Mucosa of descending colon (tissue), 3 donors: ENCODE measurements at regions not wholly inside any gene's neighbourhood (a gene's known extent, or its start where the extent isn't known, plus 50 kb on each side); places are given as distances from the start of the nearest gene placed in this dataset.

Experiments used
- ATAC-seq: fragments of 200-7000 bp; cut with Tn5 transposase; one replicate; pipeline ENCODE4 v1.9.1; 2020; ENCODE audit warnings: mild to moderate bottlenecking, moderate library complexity
- DNase-seq, 3 donors: peaks; one replicate each; pipeline ENCODE4 v3.0.0-alpha.2; 2020
- H3K36me3 ChIP-seq: fragments of 200-600 bp; one replicate; pipeline ENCODE4 v1.8.0; 2021; ENCODE audit warnings: low read depth, mild to moderate bottlenecking
- H3K4me1 ChIP-seq: fragments of 200-600 bp; one replicate; pipeline ENCODE4 v1.8.0; 2021; ENCODE audit warnings: low read depth, mild to moderate bottlenecking
- H3K4me3 ChIP-seq: fragments of 200-600 bp; one replicate; pipeline ENCODE4 v1.8.0; 2021; ENCODE audit warnings: mild to moderate bottlenecking
- H3K9me3 ChIP-seq: fragments of 200-600 bp; one replicate; pipeline ENCODE4 v1.8.0; 2021; ENCODE audit warnings: mild to moderate bottlenecking
- CTCF ChIP-seq: fragments of 200-600 bp; IDR thresholded peaks from one replicate; pipeline ENCODE4 v1.8.0; 2022; ENCODE audit warnings: antibody characterized with exemption, mild to moderate bottlenecking
- intact Hi-C, 2 donors: fragments of 100-400 bp; cut with DNase I in 1 of 2; cut with micrococcal nuclease in 1 of 2; formaldehyde crosslinking; loops; one replicate each; pipeline versions ENCODE4 v1.11.0 to v1.11.1; 2022; cut with DNase I, micrococcal nuclease
- donor health status: DM: no; HTN: no; CAD: no; lungs with moderate emphysema.
- donor health status: DM: no; HTN: no; CAD: no.
- donor health status: DM: no; HTN: yes; CAD: no.

- H3K4me1 ChIP-seq = peaks cover 1% of the 10 kb centered on the region
- H3K36me3 ChIP-seq = no peaks in the 10 kb centered on the region
- intact Hi-C loops = no loop called here
- DNase-seq (no peak), ATAC-seq (no peak)
- TF ChIP-seq CTCF = no peak
- no peaks in the 10 kb centered on the region for H3K9me3 ChIP-seq
- H3K4me3 ChIP-seq = no peak overlapping the region
Observed at GRCh38 chr19:30152510-30153291, 210.7 kb downstream of the URI1 start.

DNA sequence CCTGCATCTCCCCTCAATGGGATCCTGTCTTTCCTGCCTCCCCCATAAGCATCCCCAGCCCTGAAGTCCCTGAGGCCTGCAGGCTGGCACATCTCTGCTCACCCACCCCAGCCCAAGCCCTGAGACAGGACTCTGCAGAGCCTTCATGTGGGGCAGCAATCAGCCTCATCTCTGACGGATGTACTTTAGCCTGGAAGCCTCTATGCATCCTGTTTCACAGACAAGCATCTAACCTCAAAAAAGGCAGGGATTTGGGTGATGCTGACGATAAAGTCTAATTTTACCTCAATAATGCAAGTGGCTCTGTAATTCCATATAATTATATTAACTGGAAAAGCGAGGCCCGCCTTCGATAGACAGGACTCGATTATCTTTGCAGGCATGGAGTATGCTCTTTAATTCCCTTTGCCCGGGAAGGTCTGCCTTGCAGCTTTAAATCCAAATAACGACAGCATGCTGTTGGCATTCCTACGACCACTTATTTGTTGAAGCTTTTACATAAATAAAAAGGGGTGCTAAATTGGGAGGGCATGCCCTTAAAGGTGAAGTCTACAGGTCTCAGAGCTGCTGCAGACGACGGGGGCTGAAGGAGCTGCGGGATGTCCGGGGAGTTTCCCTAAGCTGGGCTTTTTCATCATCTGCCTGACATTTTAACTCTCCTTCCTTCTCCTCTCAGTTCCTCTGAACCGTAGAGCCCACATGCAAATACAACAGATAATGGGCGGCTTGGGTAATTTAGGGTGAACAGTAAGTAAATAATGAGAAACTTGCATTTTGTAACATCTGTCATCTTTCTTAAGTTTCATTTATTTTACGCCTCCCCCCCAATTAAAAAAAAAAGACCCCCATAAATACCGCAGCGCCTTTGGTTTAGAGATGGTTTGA, 211.5 kb downstream of the URI1 start:
- no peak overlapping the region for H3K4me3 ChIP-seq
- no peaks in the 10 kb centered on the region for H3K4me1 ChIP-seq
- no peaks in the 10 kb centered on the region for H3K9me3 ChIP-seq
- no peak for TF ChIP-seq CTCF
- H3K36me3 ChIP-seq = no peaks in the 10 kb centered on the region
- DNase-seq = no peak
- ATAC-seq = no peak
- intact Hi-C loops = no loop called here

DNA sequence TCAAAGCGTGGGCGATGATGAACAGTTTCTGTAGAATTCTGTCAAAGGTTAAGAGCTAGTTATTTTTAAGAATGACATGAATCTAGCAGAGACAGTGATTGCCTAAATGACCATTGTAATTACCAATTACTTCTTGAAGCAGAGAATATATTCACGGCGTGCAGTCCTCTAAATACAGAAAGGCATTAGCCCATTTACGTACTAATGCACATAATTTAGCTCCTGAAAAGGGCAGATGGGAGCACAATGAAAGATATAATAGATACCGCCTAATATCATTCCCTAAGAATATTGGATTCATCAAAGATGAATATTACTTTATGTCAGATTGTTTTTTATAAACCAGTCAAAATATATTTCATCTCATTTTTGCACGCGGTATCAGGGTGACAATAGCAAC, 212.4 kb downstream of the URI1 start:
- Histone ChIP-seq H3K36me3 (no peaks in the 10 kb centered on the region), H3K4me1 (no peaks in the 10 kb centered on the region), H3K9me3 (no peaks in the 10 kb centered on the region), H3K4me3 (no peak overlapping the region)
- intact Hi-C loops = no loop called here
- TF ChIP-seq CTCF = no peak
- ATAC-seq (no peak), DNase-seq (no peak)

DNA sequence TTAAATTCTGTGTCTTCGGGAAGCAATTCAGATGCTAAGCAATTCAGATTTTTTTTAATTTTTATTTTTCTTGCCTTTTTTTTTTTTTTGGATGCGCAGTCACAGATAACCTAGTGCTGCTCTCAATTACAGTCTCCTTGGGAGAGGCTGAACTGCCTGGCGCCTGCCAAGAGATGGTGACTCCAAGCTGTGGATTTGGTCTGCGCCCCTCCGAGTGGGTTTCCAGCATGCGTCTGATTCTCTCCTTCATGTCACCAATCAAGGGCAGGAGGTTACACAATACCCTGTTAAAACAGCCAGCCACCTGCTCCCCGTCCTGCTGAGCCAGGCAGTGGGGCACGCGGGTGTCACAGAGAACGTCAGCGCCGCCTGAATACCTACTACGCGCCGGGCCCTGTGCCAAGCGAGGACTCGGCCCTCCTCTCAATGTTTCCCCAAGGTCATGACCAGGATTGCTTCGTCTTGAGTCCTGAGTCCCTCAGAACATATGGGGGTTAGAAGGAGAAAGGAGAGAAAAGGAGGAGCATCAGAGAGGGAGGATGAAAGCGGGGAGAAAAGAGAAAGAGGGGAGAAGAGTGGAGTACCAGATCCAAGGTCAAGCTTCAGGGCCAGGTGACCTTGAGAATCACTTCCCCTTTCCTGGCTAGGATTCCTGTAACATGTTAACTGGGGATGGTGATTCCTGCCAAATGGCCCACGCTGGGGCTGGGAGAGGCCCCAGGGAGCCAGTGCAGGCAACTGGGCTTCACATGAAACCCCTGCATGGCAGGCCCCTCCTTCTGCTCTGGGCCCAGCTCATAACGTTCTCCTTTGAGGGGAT, 213.6 kb downstream of the URI1 start:
- Histone ChIP-seq H3K9me3 (no peaks in the 10 kb centered on the region), H3K36me3 (no peaks in the 10 kb centered on the region), H3K4me3 (no peak overlapping the region), H3K4me1 (no peaks in the 10 kb centered on the region)
- no peak for ATAC-seq
- no peak for TF ChIP-seq CTCF
- no peak for DNase-seq
- intact Hi-C loops = no loop called here

DNA sequence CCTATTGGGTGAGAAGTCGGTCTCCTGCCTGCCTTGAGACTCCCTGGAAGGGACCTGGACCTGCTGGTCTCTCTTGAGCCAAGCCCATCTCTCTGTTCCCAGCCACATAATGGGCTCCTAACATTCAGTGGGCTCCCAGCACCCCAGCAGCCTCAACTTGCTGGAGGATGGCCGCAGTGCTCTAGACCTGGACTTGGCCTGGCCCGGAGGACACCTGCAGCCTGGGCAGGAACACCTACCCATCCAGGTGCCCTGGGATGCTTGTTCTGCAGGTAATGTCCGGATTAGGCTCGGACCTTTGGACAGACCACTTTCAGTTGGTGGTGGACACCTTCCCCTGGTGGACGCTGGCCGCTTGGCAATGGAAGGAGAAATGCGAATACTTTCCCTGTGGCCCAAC, 214.6 kb downstream of the URI1 start:
- Histone ChIP-seq H3K4me1 (no peaks in the 10 kb centered on the region), H3K36me3 (no peaks in the 10 kb centered on the region), H3K9me3 (no peaks in the 10 kb centered on the region), H3K4me3 (no peak overlapping the region)
- intact Hi-C loops = no loop called here
- TF ChIP-seq CTCF = no peak
- no peak for DNase-seq
- ATAC-seq = no peak
